NCI-H1092 treated with DMSO at 0.1 percent for 48 hours (cell line): ENCODE measurements at regions not wholly inside any gene's neighbourhood (a gene's known extent, or its start where the extent isn't known, plus 50 kb on each side); places are given as distances from the start of the nearest gene placed in this dataset.
"Not testable (repeated sequence)": the region's sequence is repeated elsewhere in the genome, so short reads cannot be mapped to it uniquely, and the experiment has no call there.

Experiments used
- DNase-seq: peaks from one replicate; lab custom pipeline; 2025; lab: John Stamatoyannopoulos, UW

- DNase-seq, result no peak
These were observed 179.4 kb downstream of the LYPLAL1 start for GRCh38 chr1:219352961-219353651.

DNA sequence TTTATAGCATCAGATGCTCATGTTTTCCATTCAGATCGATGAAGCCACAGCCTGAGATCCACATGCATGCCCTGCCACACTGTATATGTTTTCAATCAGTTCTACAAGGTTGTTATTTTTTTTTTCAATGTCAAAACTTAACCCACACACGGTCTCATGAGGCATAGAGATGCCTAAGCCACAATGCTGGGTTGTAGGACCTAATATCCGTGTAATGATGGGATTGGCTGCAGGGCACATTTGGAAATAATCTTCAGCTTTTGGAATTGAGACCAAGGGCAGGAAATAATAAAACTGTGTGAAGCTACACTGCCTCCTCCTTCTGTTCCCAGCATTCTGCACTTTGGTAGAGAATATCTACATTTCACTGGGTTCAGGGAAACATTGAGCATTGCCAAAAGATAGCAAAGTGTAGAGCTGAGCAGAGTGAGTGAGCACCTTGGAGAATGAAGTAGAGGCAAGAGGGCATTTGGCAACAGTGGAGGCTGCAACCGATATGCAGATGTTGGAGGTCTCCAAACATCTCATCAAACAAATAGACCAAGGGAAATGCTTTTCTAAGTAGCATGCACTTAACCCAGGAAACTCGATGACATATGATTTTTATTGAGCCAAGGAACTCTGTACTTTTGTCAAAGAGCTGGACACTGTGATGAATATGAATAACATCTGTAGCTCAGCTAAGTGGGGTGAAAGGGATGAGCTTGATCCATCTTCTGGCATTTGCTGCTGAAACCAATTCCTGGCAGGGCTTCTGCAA, 176.7 kb downstream of the LYPLAL1 start:
- DNase-seq, result no peak

DNA sequence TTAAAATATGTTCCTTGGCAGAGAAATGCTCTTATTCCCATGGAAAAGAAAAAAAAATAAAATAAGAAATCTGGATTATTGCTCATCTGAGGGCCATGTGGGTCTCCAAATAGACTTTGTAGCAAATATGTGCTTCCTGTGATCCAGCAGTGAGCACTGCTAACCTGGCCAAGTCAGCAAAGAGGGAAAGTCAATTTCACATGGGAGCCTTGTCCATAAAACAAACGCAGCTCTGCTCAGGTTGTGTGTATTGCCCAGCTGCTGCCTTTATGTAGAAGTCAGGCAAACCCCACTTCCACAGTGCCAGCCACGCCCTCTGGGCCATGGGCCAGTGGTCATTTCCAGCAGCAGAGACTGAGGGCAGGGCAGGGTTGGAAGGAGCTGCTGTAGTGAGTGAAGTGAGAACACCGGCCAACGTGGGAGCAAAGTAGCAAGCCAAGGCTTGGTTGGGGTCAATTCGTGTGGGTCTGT, 174.3 kb downstream of the LYPLAL1 start:
- peak; percentile 88 for DNase-seq

- no peak for DNase-seq
These were observed 173.7 kb downstream of the LYPLAL1 start for GRCh38 chr1:219347376-219347775.

- DNase-seq, result no peak
These were observed 172.3 kb downstream of the LYPLAL1 start for GRCh38 chr1:219345953-219346352.

DNA sequence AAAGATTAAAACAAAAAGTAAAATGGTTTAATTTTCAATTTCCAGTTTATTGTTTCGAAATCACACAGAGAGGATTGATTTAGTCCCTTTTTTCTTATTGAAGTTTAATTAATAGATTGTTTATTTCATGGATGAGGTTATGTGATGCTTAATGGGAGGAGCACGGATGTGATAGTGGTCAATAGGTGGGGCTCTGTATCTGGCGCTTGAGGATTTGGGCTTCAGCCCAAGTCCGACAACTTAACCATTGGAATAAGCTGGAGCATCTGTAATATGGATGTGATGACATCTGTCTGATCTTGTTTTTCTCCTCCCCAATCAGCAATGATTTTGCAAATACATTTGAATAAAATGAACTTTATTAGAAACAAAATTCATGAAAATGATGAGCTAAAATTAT, 169.2 kb downstream of the LYPLAL1 start:
- no peak for DNase-seq

DNA sequence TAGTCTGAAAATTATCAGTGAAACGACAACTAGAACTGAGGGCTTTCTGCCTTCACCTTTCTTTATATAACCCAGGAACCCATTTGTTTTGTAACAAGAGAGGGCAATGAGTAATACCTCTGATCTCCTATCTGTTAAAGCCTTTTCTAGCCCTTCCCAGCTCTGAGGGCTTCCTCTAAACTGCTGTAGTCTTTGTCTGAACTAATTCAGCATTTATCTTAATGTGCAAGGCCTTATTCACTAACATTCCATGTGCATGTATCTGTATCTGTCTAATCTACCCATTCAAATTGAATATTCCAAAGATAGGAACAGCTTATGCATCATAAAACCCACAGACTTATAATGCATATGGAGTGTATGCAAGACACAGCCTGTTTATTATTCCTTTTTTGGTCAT, 167.1 kb downstream of the LYPLAL1 start:
- DNase-seq, result no peak

GRCh38 chr1:219339466-219339865, 165.8 kb downstream of the LYPLAL1 start:
- DNase-seq, result no peak

DNA sequence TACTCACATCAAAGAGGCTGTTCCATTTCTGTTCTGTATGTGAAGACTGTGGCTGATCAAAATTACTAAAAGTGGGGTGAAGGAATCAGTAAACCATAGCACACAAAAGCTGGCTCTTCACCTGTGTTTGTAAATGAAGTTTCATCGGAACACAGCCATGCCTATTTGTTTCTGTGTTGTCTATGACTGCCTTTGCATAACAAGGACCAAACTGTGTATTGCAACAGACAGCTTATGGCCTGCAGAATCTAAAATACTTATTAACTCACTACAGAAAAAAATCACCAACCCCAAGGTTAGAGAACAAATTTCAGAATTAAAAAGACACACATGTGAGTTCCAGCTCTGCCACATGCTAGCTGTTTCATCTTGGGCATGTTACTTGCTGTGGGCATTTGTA, 163.9 kb downstream of the LYPLAL1 start:
- DNase-seq, result no peak

- DNase-seq, result no peak
These were observed 159.9 kb downstream of the LYPLAL1 start for GRCh38 chr1:219333626-219334025.

- DNase-seq, result no peak
These were observed 157.7 kb downstream of the LYPLAL1 start for GRCh38 chr1:219331424-219331823.

- DNase-seq, result peak; percentile 50
These were observed 157.0 kb downstream of the LYPLAL1 start for GRCh38 chr1:219330669-219331068.

DNA sequence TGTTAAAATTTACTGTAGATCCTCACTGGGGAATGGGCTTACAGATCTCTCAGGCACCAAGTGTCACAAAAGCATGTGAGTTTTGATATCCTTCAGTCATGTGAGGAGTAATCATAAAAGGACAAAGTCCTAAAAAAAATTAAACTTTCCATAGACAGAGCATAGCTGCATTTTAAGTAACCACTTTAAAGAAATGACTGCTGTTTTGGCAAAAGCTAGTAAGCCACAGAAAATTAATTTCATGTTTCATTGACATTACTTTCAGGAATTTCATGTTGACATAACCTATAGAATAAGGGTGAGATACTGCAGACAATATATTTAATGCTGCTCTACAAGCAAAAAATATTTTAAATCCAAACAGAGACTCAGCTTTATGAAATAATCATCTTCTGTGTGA, 156.3 kb downstream of the LYPLAL1 start:
- DNase-seq, result no peak

DNA sequence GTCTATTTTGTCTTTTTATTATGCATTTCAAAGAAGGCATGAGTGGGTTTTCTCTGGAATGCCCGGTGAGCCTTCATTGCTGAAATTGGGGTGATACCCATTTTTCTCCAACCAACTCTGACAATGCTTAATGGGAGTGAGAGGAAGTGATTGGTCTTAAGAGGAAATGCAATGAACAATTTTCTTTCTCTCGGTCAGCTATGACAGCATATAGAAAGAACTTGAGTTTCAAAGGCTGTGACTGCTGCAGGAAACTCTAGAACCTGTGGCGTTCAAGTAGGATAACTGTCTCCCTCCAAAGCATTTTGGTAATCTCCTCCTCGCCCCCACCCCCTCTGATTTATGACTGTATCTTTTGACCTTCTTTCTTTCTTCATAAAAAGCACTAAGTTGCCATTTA, 155.9 kb downstream of the LYPLAL1 start:
- DNase-seq, result no peak

GRCh38 chr1:219326843-219327242, 153.2 kb downstream of the LYPLAL1 start:
- DNase-seq, result no peak

- no peak for DNase-seq
These were observed 151.7 kb downstream of the LYPLAL1 start for GRCh38 chr1:219325368-219325742.

GRCh38 chr1:219324629-219325367, 151.1 kb downstream of the LYPLAL1 start:
- DNase-seq, result no peak

- peak; percentile 36 for DNase-seq
These were observed 150.5 kb downstream of the LYPLAL1 start for GRCh38 chr1:219324171-219324570.

DNA sequence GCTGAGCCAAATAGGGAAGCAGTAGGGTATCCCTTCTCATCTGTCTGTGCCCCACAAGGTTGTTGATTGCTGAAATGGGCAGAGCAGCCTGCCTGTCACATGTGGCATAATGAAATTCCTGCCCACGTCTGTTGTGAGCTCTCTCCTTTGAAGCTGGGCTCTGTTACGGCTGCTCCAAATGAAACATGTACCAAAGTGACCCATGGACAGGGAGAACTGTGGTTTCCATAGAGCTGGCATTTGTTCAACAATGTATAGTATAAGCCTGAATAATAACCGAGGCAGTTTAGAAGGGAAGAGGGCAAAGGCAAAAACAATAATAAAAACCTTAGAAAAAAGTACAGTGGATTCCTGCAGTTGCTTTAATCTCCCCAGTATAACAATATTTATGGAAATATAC, 149.7 kb downstream of the LYPLAL1 start:
- DNase-seq, result no peak

- no peak for DNase-seq
These were observed 149.1 kb downstream of the LYPLAL1 start for GRCh38 chr1:219322766-219323165.

- DNase-seq, result not testable (repeated sequence)
These were observed 146.9 kb downstream of the LYPLAL1 start for GRCh38 chr1:219320563-219320962.

DNA sequence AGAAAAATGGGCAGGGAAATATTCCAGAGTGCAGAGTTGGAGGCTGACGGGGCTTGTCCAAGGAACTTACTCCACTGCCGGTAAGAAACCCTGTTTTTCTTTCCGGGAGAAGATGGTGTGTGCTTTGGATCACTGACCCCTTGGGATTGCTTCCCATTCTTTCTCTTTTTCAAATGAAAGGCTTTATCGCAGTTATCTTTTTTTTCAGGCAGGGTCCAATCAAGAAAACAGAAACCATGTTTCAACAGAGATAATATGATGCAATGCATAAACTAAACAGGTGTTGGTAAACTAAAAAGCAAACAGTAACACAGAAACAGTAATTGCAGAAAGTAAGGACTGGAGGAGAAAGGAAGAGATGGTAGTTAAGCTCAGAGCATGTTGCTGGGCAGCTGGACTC, 145.1 kb downstream of the LYPLAL1 start:
- no peak for DNase-seq
